ENCODE measurements at regions not wholly inside any gene's neighbourhood (a gene's known extent, or its start where the extent isn't known, plus 50 kb on each side); places are given as distances from the start of the nearest gene placed in this dataset.

DNA sequence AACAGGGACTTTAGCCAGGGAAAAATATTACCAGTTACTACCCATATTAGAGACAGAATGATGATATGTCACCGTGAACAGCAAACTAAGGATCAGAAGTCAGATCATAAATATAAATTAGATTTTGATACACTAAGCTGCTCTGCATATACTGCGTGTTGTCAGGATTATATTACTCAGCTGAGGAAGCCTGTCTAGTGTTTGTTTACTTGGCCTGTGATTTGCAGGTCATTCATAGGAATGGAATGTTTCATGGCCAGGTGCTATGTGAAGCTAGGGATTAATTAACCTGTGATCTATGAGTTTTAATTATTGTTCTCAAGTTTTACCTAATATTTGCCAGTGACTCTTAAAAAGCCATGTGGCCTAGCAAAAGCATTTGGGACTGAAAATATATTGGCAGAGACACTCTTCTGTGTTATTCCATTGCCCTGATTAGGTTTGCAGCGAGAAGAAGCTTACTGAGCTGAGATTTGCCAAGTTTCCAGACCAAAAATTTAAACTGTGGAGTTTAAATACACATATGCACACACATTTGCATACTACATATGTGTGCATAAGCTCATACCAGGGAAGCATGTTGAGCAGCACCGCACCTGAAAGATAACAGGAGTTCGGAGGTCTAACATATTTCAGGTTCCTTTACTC lies 496.3 kb upstream of the GRIA1 start:
- H3K9me3 ChIP-seq (replicated peaks): no peaks in the 10 kb centered on the region

DNA sequence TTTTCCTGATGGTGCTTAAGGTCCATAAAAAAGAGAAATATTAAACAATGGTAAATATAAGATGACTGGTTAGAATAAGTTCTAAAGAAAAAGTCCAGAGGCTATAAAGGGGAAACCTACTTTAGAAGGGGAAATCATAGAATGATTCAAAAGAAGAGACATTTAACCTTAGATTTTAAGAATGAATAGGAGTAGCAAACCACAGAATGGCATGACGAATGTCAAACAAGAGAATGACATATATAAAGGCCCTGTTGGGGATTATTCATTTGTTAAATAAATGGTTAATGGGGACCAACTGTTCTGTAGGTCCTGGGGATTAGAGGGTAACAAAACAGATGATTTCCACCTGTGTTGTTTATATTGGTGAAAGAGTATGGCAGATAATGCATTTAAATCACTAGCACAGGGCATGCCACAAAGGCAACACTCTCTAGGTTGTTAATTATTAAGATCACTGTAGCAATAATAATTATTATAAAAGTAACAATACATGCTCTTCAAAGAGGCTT lies 495.2 kb upstream of the GRIA1 start:
- no peak for DNase-seq
- no peaks in the 10 kb centered on the region for H3K9me3 ChIP-seq (replicated peaks)
- no peak for TF ChIP-seq CTCF (IDR thresholded peaks at IDR 0.05; ENCODE audit: borderline replicate concordance)
- no peaks in the 10 kb centered on the region for H3K36me3 ChIP-seq
- H3K27ac ChIP-seq (replicated peaks): no peak overlapping the region
- no peaks in the 10 kb centered on the region for H3K27me3 ChIP-seq (ENCODE audit: low read depth)
- no peaks in the 10 kb centered on the region for H3K4me1 ChIP-seq
- H3K4me3 ChIP-seq: no peak overlapping the region
- intact Hi-C loops (cut with micrococcal nuclease): no loop called here

More for the DNA sequence above, 496.3 kb upstream of the GRIA1 start:
- Histone ChIP-seq H3K4me3 (no peak overlapping the region), H3K27ac (replicated peaks) (no peak overlapping the region), H3K36me3 (no peaks in the 10 kb centered on the region), H3K27me3 (ENCODE audit: low read depth) (no peaks in the 10 kb centered on the region), H3K4me1 (no peaks in the 10 kb centered on the region)
- no peak for DNase-seq
- TF ChIP-seq CTCF (IDR thresholded peaks at IDR 0.05; ENCODE audit: borderline replicate concordance): no peak
- intact Hi-C loops (cut with micrococcal nuclease): no loop called here

- Histone ChIP-seq H3K27ac (replicated peaks) (no peak overlapping the region), H3K36me3 (no peaks in the 10 kb centered on the region), H3K4me3 (no peak overlapping the region), H3K27me3 (ENCODE audit: low read depth) (no peaks in the 10 kb centered on the region), H3K9me3 (replicated peaks) (peaks cover 31% of the 10 kb centered on the region), H3K4me1 (no peaks in the 10 kb centered on the region)
- intact Hi-C loops (cut with micrococcal nuclease): no loop called here
- DNase-seq: no peak
- TF ChIP-seq CTCF (IDR thresholded peaks at IDR 0.05; ENCODE audit: borderline replicate concordance): no peak
Observed at GRCh38 chr5:153005711-153006110, 484.8 kb upstream of the GRIA1 start.

GRCh38 chr5:153006681-153007080 lies 483.8 kb upstream of the GRIA1 start:
- no peaks in the 10 kb centered on the region for H3K36me3 ChIP-seq
- no peak overlapping the region for H3K27ac ChIP-seq (replicated peaks)
- H3K4me1 ChIP-seq: no peaks in the 10 kb centered on the region
- no peak overlapping the region for H3K4me3 ChIP-seq
- no peak for TF ChIP-seq CTCF (IDR thresholded peaks at IDR 0.05; ENCODE audit: borderline replicate concordance)
- no peak for DNase-seq
- intact Hi-C loops (cut with micrococcal nuclease): no loop called here
- H3K27me3 ChIP-seq (ENCODE audit: low read depth): no peaks in the 10 kb centered on the region
- peaks cover 31% of the 10 kb centered on the region for H3K9me3 ChIP-seq (replicated peaks)

DNA sequence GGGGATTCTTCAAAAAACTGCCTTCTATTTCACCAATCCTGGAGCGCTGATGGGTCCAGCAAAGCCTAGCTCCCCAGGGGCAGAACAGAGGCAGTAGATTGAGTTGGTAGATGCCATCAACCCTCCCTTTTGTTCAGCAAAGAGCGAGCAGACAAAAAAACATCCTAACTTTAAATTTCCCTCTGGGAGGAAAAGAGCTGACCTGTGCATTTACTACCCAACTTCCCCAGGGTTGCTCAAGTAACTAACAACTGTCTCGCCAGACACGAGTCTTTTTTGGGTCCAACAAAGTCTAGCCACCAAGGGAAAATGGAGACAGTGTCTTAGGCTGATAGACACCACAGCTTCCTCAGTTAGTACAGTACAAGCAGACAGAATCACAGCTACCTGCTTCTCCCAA lies 476.3 kb upstream of the GRIA1 start:
- Histone ChIP-seq H3K27me3 (ENCODE audit: low read depth) (no peaks in the 10 kb centered on the region), H3K36me3 (no peaks in the 10 kb centered on the region), H3K4me3 (no peak overlapping the region), H3K4me1 (no peaks in the 10 kb centered on the region), H3K27ac (replicated peaks) (no peak overlapping the region), H3K9me3 (replicated peaks) (peaks cover 45% of the 10 kb centered on the region)
- intact Hi-C loops (cut with micrococcal nuclease): no loop called here
- no peak for TF ChIP-seq CTCF (IDR thresholded peaks at IDR 0.05; ENCODE audit: borderline replicate concordance)
- DNase-seq: no peak

Measured in left ventricle myocardium inferior (tissue), 1 donor.